Smooth muscle cell (in vitro differentiated cells): ENCODE measurements at regions not wholly inside any gene's neighbourhood (a gene's known extent, or its start where the extent isn't known, plus 50 kb on each side); places are given as distances from the start of the nearest gene placed in this dataset.

Experiments used
- DNase-seq: peaks from one replicate; lab custom pipeline; 2025; ENCODE audit not compliant: unreplicated experiment; lab: John Stamatoyannopoulos, UW
- H2AFZ ChIP-seq: fragments of 200-600 bp; sonication (generic); 2 replicates; pipeline ENCODE4 v1.6.0; 2016; ENCODE audit warnings: antibody characterized with exemption, low read depth, mild to moderate bottlenecking
- H3F3A ChIP-seq: fragments of 200-600 bp; sonication (generic); 2 replicates; pipeline ENCODE4 v1.6.0; 2017; ENCODE audit warnings: antibody characterized with exemption, low read depth
- H3K27ac ChIP-seq: fragments of 200-600 bp; sonication (generic); 2 replicates; pipeline ENCODE4 v1.5.1; 2016; ENCODE audit warnings: low read depth, mild to moderate bottlenecking
- H3K27me3 ChIP-seq: fragments of 200-600 bp; sonication (generic); 2 replicates; pipeline ENCODE4 v1.6.1; 2016; ENCODE audit warnings: low read depth, mild to moderate bottlenecking
- H3K36me3 ChIP-seq: fragments of 200-600 bp; sonication (generic); 2 replicates; pipeline ENCODE4 v1.5.1; 2016; ENCODE audit warnings: low read depth
- H3K4me1 ChIP-seq: fragments of 200-600 bp; sonication (generic); 2 replicates; pipeline ENCODE4 v1.5.1; 2016; ENCODE audit warnings: low read depth
- H3K4me2 ChIP-seq: fragments of 200-600 bp; sonication (generic); 2 replicates; pipeline ENCODE4 v1.6.0; 2016; ENCODE audit warnings: mild to moderate bottlenecking
- H3K4me3 ChIP-seq: fragments of 200-600 bp; sonication (generic); 2 replicates; pipeline ENCODE4 v1.5.1; 2016; ENCODE audit warnings: mild to moderate bottlenecking
- H3K79me2 ChIP-seq: fragments of 200-600 bp; sonication (generic); 2 replicates; pipeline ENCODE4 v1.6.0; 2016; ENCODE audit warnings: low read depth, mild to moderate bottlenecking
- H3K9ac ChIP-seq: fragments of 200-600 bp; sonication (generic); 2 replicates; pipeline ENCODE4 v1.6.0; 2016; ENCODE audit warnings: low read depth
- H3K9me3 ChIP-seq: fragments of 200-600 bp; sonication (generic); replicated peaks from 2 replicates; pipeline ENCODE4 v1.5.1; 2016; ENCODE audit warnings: low read depth
- H4K20me1 ChIP-seq: fragments of 200-600 bp; sonication (generic); 2 replicates; pipeline ENCODE4 v1.6.0; 2016; ENCODE audit warnings: low read depth
- WGBS: methylation state at CpG from one replicate; pipeline ENCODE4 v1.1.7; 2016; ENCODE audit warnings: low lambda C conversion rate; 5-methylcytosine and 5-hydroxymethylcytosine counted together
- TF ChIP-seq, protein P1 (sequence below): fragments of 200-600 bp; sonication (generic); IDR thresholded peaks from 2 replicates; pipeline ENCODE4 v1.5.1; 2017; ENCODE audit warnings: borderline replicate concordance, mild to moderate bottlenecking, antibody characterized with exemption; ENCODE audit not compliant: insufficient read depth, poor library complexity, severe bottlenecking

DNA sequence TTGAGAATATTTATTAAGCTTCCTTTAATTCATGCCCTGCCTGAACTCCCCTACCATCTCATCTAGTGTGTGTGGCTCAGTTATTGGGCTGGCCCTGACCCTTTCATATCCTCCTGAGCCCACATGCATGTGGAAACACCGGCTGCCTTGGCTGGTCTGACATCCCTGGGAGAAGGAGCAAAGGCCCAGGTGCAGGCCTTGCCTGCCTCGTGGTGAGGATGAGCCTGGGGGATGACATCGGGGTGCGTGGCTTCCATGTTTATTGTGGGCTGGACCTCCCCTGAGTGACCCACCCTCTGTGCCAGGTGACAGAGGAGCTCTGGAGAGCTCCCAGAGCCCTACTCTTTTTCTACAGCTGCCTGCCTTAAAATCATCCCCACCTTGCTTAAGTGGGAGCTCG lies 69.1 kb downstream of the FOXA2 start:
- no peak overlapping the region for H3K4me3 ChIP-seq
- no peak overlapping the region for H3K4me2 ChIP-seq
- no peak overlapping the region for H3K27ac ChIP-seq
- no peak for DNase-seq
- H2AFZ ChIP-seq, result no peak overlapping the region
- H3K36me3 ChIP-seq, result no peaks in the 10 kb centered on the region
- H3K79me2 ChIP-seq, result no peaks in the 10 kb centered on the region
- no peaks in the 10 kb centered on the region for H3K9me3 ChIP-seq
- H3K4me1 ChIP-seq, result peaks cover 17% of the 10 kb centered on the region
- no peaks in the 10 kb centered on the region for H3F3A ChIP-seq
- H3K27me3 ChIP-seq, result peaks cover 11% of the 10 kb centered on the region
- TF ChIP-seq, protein P1, sequence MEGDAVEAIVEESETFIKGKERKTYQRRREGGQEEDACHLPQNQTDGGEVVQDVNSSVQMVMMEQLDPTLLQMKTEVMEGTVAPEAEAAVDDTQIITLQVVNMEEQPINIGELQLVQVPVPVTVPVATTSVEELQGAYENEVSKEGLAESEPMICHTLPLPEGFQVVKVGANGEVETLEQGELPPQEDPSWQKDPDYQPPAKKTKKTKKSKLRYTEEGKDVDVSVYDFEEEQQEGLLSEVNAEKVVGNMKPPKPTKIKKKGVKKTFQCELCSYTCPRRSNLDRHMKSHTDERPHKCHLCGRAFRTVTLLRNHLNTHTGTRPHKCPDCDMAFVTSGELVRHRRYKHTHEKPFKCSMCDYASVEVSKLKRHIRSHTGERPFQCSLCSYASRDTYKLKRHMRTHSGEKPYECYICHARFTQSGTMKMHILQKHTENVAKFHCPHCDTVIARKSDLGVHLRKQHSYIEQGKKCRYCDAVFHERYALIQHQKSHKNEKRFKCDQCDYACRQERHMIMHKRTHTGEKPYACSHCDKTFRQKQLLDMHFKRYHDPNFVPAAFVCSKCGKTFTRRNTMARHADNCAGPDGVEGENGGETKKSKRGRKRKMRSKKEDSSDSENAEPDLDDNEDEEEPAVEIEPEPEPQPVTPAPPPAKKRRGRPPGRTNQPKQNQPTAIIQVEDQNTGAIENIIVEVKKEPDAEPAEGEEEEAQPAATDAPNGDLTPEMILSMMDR, result no peak
- no peak overlapping the region for H3K9ac ChIP-seq
- 86% methylated on average over 5 of the region's 5 CpGs for WGBS
- H4K20me1 ChIP-seq, result no peaks in the 10 kb centered on the region

DNA sequence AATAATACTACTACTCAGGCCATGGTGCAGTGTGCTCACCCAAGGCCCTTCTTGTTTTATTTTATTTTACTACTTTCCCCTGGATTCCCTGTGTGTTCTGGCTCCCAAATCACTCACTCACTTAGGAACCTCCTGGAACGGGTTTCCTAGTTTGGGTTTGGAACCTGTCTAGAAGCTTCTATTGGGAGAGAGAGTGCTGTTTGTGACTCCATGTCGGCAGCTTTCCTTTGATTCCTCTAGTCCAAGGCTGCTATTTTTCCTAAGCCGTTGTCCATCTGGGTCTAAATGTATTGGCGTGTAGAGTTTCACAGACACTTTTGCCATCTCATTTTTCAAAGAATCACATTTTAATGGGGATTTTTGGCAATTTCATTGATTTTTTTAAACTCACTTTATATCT lies 70.8 kb downstream of the FOXA2 start:
- Histone ChIP-seq H2AFZ (no peak overlapping the region), H3K27ac (no peak overlapping the region), H3F3A (no peaks in the 10 kb centered on the region), H3K27me3 (no peaks in the 10 kb centered on the region), H3K9me3 (no peaks in the 10 kb centered on the region), H3K4me1 (peaks cover 17% of the 10 kb centered on the region), H3K9ac (no peak overlapping the region), H3K4me2 (no peak overlapping the region), H3K79me2 (no peaks in the 10 kb centered on the region), H3K4me3 (no peak overlapping the region), H4K20me1 (no peaks in the 10 kb centered on the region), H3K36me3 (no peaks in the 10 kb centered on the region)
- whole genome bisulfite sequencing, result 91% methylated on average over 4 of the region's 4 CpGs
- DNase-seq, result no peak
- TF ChIP-seq, protein P1, result no peak

DNA sequence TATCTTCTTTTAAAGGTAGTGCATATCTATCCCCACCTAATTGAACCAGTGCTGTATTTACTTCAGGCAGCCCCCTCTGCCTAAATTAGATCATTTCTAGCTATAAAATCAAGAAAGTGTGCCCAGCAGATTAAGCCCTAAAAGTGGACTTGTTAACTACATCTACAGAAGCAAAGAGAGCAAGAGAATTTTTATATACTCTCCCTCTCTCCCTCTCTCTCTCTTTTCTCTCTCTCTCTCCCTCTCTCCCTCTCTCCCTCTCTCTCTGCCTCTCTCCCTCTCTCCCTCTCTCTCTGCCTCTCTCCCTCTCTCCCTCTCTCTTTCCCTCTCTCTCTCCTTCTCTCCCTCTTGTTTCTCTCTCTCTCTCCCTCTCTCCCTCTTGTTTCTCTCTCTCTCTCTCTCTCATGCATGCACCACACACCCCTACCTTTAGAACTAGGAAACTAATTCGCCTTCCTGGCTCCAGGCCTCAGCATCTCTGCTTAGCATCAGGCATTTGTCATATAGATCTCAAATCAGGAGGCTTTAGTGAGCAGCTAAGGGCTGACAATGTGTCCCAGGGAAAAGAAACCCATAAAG lies 71.4 kb downstream of the FOXA2 start:
- no peak overlapping the region for H2AFZ ChIP-seq
- H3K4me2 ChIP-seq, result no peak overlapping the region
- H4K20me1 ChIP-seq, result no peaks in the 10 kb centered on the region
- no peaks in the 10 kb centered on the region for H3K36me3 ChIP-seq
- DNase-seq, result no peak
- no peak overlapping the region for H3K4me3 ChIP-seq
- TF ChIP-seq, protein P1, result no peak
- no peaks in the 10 kb centered on the region for H3K9me3 ChIP-seq
- peaks cover 17% of the 10 kb centered on the region for H3K4me1 ChIP-seq
- WGBS, result 100% methylated on average over 1 of the region's 1 CpG
- H3K9ac ChIP-seq, result no peak overlapping the region
- no peaks in the 10 kb centered on the region for H3K79me2 ChIP-seq
- no peaks in the 10 kb centered on the region for H3K27me3 ChIP-seq
- no peaks in the 10 kb centered on the region for H3F3A ChIP-seq
- no peak overlapping the region for H3K27ac ChIP-seq
